Transverse colon (tissue), 4 donors: ENCODE measurements at regions not wholly inside any gene's neighbourhood (a gene's known extent, or its start where the extent isn't known, plus 50 kb on each side); places are given as distances from the start of the nearest gene placed in this dataset.
A peak's percentile ranks its signal among the peaks of the same experiment; 100 is the strongest.

Experiments
- POLR2A ChIP-seq: fragments of 450-650 bp; IDR thresholded peaks from one replicate; pipeline ENCODE4 v1.6.1; 2016; ENCODE audit warnings: antibody characterized with exemption, mild to moderate bottlenecking, moderate library complexity
- POLR2AphosphoS5 ChIP-seq, 3 donors: sonication (generic); formaldehyde crosslinking; IDR thresholded peaks; one replicate each; pipeline ENCODE4 v1.6.1; 2016; ENCODE audit warnings: antibody characterized with exemption in 3 of 3
- TF ChIP-seq, protein P1 (sequence below), 5 experiments: fragments of 200-600 bp in 3 of 5; fragments of 450-650 bp in 2 of 5; sonication (generic) in 3 of 5; IDR thresholded peaks; 1 replicate in 2 of 5; 2 replicates in 3 of 5; pipeline ENCODE4 v1.5.1; 2016 to 2017; ENCODE audit warnings: antibody characterized with exemption in 5 of 5, inconsistent platforms in 3 of 5, mild to moderate bottlenecking in 2 of 5, moderate library complexity in 1 of 5

DNA sequence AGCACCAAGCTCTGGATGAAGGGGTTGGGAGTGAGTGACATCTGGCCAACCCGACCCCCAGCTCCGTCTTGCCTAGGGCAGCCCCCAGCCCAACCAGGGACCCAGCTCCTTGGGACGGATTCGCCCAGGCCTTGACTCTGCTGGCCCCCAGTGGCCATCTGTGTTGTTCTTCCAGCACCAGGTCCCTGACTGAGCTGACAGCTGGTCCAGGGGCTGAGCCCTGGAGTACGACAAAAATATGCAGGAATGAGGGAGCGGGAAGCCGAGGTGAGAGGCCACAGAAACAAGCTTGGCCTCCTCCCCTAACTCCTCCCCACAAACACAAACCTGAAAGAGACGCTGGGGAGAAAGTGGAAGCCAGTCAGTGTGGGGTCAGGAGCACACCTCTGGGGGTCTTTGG lies 55.0 kb upstream of the PAX7 start:
- TF ChIP-seq, protein P1, sequence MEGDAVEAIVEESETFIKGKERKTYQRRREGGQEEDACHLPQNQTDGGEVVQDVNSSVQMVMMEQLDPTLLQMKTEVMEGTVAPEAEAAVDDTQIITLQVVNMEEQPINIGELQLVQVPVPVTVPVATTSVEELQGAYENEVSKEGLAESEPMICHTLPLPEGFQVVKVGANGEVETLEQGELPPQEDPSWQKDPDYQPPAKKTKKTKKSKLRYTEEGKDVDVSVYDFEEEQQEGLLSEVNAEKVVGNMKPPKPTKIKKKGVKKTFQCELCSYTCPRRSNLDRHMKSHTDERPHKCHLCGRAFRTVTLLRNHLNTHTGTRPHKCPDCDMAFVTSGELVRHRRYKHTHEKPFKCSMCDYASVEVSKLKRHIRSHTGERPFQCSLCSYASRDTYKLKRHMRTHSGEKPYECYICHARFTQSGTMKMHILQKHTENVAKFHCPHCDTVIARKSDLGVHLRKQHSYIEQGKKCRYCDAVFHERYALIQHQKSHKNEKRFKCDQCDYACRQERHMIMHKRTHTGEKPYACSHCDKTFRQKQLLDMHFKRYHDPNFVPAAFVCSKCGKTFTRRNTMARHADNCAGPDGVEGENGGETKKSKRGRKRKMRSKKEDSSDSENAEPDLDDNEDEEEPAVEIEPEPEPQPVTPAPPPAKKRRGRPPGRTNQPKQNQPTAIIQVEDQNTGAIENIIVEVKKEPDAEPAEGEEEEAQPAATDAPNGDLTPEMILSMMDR (IDR thresholded peaks at IDR 0.05): peak; percentile 60 to 77 (median 64)
- TF ChIP-seq POLR2A (no peak), POLR2AphosphoS5 (IDR thresholded peaks at IDR 0.05) (no peak)
